ENCODE measurements at regions not wholly inside any gene's neighbourhood (a gene's known extent, or its start where the extent isn't known, plus 50 kb on each side); places are given as distances from the start of the nearest gene placed in this dataset.

- no peak for TF ChIP-seq RARB (CRISPR knock-in tag; IDR thresholded peaks at IDR 0.05)
- no peak for TF ChIP-seq ARNTL (CRISPR knock-in tag; IDR thresholded peaks at IDR 0.05; ENCODE audit: borderline replicate concordance, low read depth)
- no peak for TF ChIP-seq ZNF70 (CRISPR knock-in tag; IDR thresholded peaks at IDR 0.05)
- TF ChIP-seq ISL1 (CRISPR knock-in tag; IDR thresholded peaks at IDR 0.05) = no peak
- no peak for TF ChIP-seq SNAI2 (CRISPR knock-in tag; IDR thresholded peaks at IDR 0.05)
- ATAC-seq = no peak
Measured at GRCh38 chr5:44568519-44568918, 179.3 kb upstream of the FGF10 start.

- no peak for TF ChIP-seq ESRRG (CRISPR knock-in tag; IDR thresholded peaks at IDR 0.05)
- TF ChIP-seq TOX (CRISPR knock-in tag; IDR thresholded peaks at IDR 0.05; ENCODE audit: borderline replicate concordance) = no peak
- TF ChIP-seq ZNF565 (CRISPR knock-in tag; conservative IDR thresholded peaks at IDR 0.05; ENCODE audit: low read depth) = no peak
- no peak for TF ChIP-seq OSR1 (CRISPR knock-in tag; IDR thresholded peaks at IDR 0.05)
- TF ChIP-seq GLIS3 (CRISPR knock-in tag; IDR thresholded peaks at IDR 0.05) = no peak
- no peak for TF ChIP-seq ZNF70 (CRISPR knock-in tag; IDR thresholded peaks at IDR 0.05)
- no peak for TF ChIP-seq ZFP30 (CRISPR knock-in tag; IDR thresholded peaks at IDR 0.05)
- no peak for TF ChIP-seq ISL1 (CRISPR knock-in tag; IDR thresholded peaks at IDR 0.05)
- TF ChIP-seq PPARA (CRISPR knock-in tag; IDR thresholded peaks at IDR 0.05; ENCODE audit: borderline replicate concordance) = no peak
- no peak for TF ChIP-seq CREB5 (CRISPR knock-in tag; IDR thresholded peaks at IDR 0.05; ENCODE audit: low read depth)
- TF ChIP-seq RARB (CRISPR knock-in tag; IDR thresholded peaks at IDR 0.05) = no peak
- no peak for TF ChIP-seq CSDC2 (CRISPR knock-in tag; IDR thresholded peaks at IDR 0.05)
- TF ChIP-seq BACH2 (CRISPR knock-in tag; IDR thresholded peaks at IDR 0.05; ENCODE audit: borderline replicate concordance) = no peak
- ATAC-seq = no peak
Measured at GRCh38 chr5:44565902-44566301, 176.7 kb upstream of the FGF10 start.

GRCh38 chr5:44565360-44565759, 176.1 kb upstream of the FGF10 start:
- TF ChIP-seq ARNTL (CRISPR knock-in tag; IDR thresholded peaks at IDR 0.05; ENCODE audit: borderline replicate concordance, low read depth) = no peak
- TF ChIP-seq ISL1 (CRISPR knock-in tag; IDR thresholded peaks at IDR 0.05) = no peak
- no peak for TF ChIP-seq PATZ1 (CRISPR knock-in tag; IDR thresholded peaks at IDR 0.05; ENCODE audit: borderline replicate concordance)
- no peak for TF ChIP-seq PPARA (CRISPR knock-in tag; IDR thresholded peaks at IDR 0.05; ENCODE audit: borderline replicate concordance)
- TF ChIP-seq OSR1 (CRISPR knock-in tag; IDR thresholded peaks at IDR 0.05) = no peak
- TF ChIP-seq CREB5 (CRISPR knock-in tag; IDR thresholded peaks at IDR 0.05; ENCODE audit: low read depth) = no peak
- no peak for TF ChIP-seq ZFP3 (CRISPR knock-in tag; IDR thresholded peaks at IDR 0.05)
- no peak for TF ChIP-seq BACH2 (CRISPR knock-in tag; IDR thresholded peaks at IDR 0.05; ENCODE audit: borderline replicate concordance)
- no peak for TF ChIP-seq ZNF565 (CRISPR knock-in tag; conservative IDR thresholded peaks at IDR 0.05; ENCODE audit: low read depth)
- TF ChIP-seq ESRRG (CRISPR knock-in tag; IDR thresholded peaks at IDR 0.05) = no peak
- TF ChIP-seq TSHZ2 (CRISPR knock-in tag; IDR thresholded peaks at IDR 0.05) = no peak
- no peak for TF ChIP-seq SNAI2 (CRISPR knock-in tag; IDR thresholded peaks at IDR 0.05)
- TF ChIP-seq ZFP30 (CRISPR knock-in tag; IDR thresholded peaks at IDR 0.05) = no peak
- no peak for TF ChIP-seq ZNF70 (CRISPR knock-in tag; IDR thresholded peaks at IDR 0.05)
- no peak for TF ChIP-seq RARB (CRISPR knock-in tag; IDR thresholded peaks at IDR 0.05)
- no peak for ATAC-seq

GRCh38 chr5:44546286-44546685, 157.1 kb upstream of the FGF10 start:
- TF ChIP-seq ISL1 (CRISPR knock-in tag; IDR thresholded peaks at IDR 0.05) = peak; percentile 47
- TF ChIP-seq TCF4 (CRISPR knock-in tag; IDR thresholded peaks at IDR 0.05; ENCODE audit: borderline replicate concordance) = no peak
- no peak for ATAC-seq

- no peak for ATAC-seq
- TF ChIP-seq ESRRG (CRISPR knock-in tag; IDR thresholded peaks at IDR 0.05) = no peak
- TF ChIP-seq PATZ1 (CRISPR knock-in tag; IDR thresholded peaks at IDR 0.05; ENCODE audit: borderline replicate concordance) = no peak
- TF ChIP-seq RARB (CRISPR knock-in tag; IDR thresholded peaks at IDR 0.05) = no peak
- TF ChIP-seq GLIS3 (CRISPR knock-in tag; IDR thresholded peaks at IDR 0.05) = no peak
- no peak for TF ChIP-seq ZFP30 (CRISPR knock-in tag; IDR thresholded peaks at IDR 0.05)
- TF ChIP-seq TOX (CRISPR knock-in tag; IDR thresholded peaks at IDR 0.05; ENCODE audit: borderline replicate concordance) = no peak
- no peak for TF ChIP-seq TCF4 (CRISPR knock-in tag; IDR thresholded peaks at IDR 0.05; ENCODE audit: borderline replicate concordance)
- no peak for TF ChIP-seq CSDC2 (CRISPR knock-in tag; IDR thresholded peaks at IDR 0.05)
- no peak for TF ChIP-seq ZNF70 (CRISPR knock-in tag; IDR thresholded peaks at IDR 0.05)
- no peak for TF ChIP-seq ZFP3 (CRISPR knock-in tag; IDR thresholded peaks at IDR 0.05)
- no peak for TF ChIP-seq ZNF8 (CRISPR knock-in tag; IDR thresholded peaks at IDR 0.05)
- TF ChIP-seq POU6F1 (CRISPR knock-in tag; IDR thresholded peaks at IDR 0.05; ENCODE audit: borderline replicate concordance, low read depth) = no peak
Measured at GRCh38 chr5:44543511-44543910, 154.3 kb upstream of the FGF10 start.
